C4-2B (cell line): ENCODE measurements at regions not wholly inside any gene's neighbourhood (a gene's known extent, or its start where the extent isn't known, plus 50 kb on each side); places are given as distances from the start of the nearest gene placed in this dataset.

ENCODE experiments used
- H3K27ac ChIP-seq: fragments of 450-650 bp; 2 replicates; pipeline ENCODE4 v1.5.1; 2017
- ZFX ChIP-seq: fragments of 450-650 bp; IDR thresholded peaks from 2 replicates; pipeline ENCODE4 v1.6.1; 2017
- TF ChIP-seq, protein P1 (sequence below): fragments of 450-650 bp; conservative IDR thresholded peaks from 2 replicates; pipeline ENCODE4 v1.5.1; 2017; ENCODE audit warnings: mild to moderate bottlenecking

DNA sequence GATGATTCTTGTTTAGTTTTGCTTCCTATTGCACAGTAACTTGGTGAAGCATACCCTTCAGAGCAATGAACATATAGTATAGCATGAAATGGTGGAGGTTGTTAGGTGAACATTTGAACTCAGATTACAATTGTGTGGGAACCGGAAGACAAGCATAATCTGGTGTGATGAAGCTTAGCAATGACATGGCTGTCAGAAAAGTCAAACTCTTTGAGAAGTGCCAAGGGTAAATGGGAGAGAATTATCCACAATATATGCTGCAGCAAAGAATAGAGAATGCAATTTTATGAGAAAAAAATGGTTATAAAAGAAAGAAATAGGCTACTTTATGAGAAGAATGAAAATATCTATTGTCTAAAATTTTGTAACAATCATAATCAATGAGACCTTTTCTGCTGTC lies 1536.7 kb downstream of the SI start:
- no peak for TF ChIP-seq ZFX
- TF ChIP-seq, protein P1, sequence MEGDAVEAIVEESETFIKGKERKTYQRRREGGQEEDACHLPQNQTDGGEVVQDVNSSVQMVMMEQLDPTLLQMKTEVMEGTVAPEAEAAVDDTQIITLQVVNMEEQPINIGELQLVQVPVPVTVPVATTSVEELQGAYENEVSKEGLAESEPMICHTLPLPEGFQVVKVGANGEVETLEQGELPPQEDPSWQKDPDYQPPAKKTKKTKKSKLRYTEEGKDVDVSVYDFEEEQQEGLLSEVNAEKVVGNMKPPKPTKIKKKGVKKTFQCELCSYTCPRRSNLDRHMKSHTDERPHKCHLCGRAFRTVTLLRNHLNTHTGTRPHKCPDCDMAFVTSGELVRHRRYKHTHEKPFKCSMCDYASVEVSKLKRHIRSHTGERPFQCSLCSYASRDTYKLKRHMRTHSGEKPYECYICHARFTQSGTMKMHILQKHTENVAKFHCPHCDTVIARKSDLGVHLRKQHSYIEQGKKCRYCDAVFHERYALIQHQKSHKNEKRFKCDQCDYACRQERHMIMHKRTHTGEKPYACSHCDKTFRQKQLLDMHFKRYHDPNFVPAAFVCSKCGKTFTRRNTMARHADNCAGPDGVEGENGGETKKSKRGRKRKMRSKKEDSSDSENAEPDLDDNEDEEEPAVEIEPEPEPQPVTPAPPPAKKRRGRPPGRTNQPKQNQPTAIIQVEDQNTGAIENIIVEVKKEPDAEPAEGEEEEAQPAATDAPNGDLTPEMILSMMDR, result no peak
- H3K27ac ChIP-seq, result no peak overlapping the region

GRCh38 chr3:163538387-163538786 lies 1539.9 kb downstream of the SI start:
- TF ChIP-seq, protein P1, result no peak
- no peak for TF ChIP-seq ZFX
- no peak overlapping the region for H3K27ac ChIP-seq

DNA sequence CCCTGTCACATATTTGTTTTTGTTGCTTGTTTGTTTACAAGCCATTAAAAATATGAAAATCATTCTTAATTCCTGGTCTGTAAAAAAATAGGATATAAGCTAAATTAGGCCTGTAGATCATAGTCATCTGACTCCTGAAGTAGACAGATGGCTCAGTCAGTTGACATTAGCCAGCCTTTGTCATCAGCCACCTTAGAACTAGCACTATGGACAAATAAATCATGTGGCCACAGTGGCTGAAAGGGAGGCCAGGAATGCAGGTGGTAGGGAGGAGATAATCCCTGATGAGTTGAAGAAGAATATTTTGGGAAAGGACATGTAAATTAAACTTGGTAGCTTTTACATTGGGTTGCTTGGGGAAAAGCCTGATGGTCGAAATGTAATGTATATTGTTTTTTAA lies 1544.9 kb downstream of the SI start:
- TF ChIP-seq, protein P1, result no peak
- no peak for TF ChIP-seq ZFX
- no peak overlapping the region for H3K27ac ChIP-seq

DNA sequence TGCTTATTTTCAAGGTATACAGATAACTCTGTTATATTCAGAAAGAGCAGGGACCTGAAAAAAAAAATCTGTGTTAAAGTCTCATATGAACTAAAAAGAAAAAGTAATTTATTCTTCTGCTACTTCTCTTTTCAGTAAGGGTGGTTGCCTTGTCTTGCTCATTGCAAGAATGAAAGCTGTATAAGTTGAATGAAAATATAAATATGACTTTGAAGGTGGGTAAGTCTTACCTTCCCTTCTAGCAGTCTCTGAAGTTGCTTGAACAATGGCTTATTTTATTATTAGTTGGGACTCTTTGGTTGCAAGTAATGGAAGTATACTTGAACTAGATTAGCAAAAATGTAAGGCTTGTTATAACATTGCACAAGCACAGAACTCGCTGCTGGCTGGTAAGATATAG lies 1554.9 kb downstream of the SI start:
- H3K27ac ChIP-seq, result no peak overlapping the region
- TF ChIP-seq ZFX, result no peak
- TF ChIP-seq, protein P1, result no peak

- no peak overlapping the region for H3K27ac ChIP-seq
- TF ChIP-seq, protein P1, result no peak
- no peak for TF ChIP-seq ZFX
Measured at GRCh38 chr3:163521261-163521660, 1557.0 kb downstream of the SI start.

DNA sequence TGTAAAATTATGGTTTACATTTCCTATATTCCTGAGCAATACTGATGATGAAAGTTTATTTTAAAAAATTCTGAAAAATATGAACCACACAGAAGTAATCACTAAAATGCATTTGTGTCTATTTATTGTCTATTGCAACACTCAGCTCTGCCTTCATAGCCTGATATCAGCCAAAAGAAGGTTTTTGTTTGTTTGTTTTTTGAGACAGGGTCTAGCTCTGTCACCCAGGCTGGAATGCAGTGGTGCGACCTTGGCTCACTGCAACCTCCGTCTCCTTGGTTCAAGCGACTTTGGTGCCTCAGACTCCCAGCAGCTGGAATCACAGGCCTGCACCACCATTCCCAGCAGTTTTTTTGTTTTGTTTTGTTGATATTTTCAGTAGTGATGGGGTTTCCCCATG lies 1560.2 kb downstream of the SI start:
- no peak overlapping the region for H3K27ac ChIP-seq
- TF ChIP-seq, protein P1, result no peak
- no peak for TF ChIP-seq ZFX

- no peak overlapping the region for H3K27ac ChIP-seq
- no peak for TF ChIP-seq ZFX
- TF ChIP-seq, protein P1, result no peak
Measured at GRCh38 chr3:163513149-163513657, 1565.1 kb downstream of the SI start.
